ENCODE measurements at regions not wholly inside any gene's neighbourhood (a gene's known extent, or its start where the extent isn't known, plus 50 kb on each side); places are given as distances from the start of the nearest gene placed in this dataset.

DNA sequence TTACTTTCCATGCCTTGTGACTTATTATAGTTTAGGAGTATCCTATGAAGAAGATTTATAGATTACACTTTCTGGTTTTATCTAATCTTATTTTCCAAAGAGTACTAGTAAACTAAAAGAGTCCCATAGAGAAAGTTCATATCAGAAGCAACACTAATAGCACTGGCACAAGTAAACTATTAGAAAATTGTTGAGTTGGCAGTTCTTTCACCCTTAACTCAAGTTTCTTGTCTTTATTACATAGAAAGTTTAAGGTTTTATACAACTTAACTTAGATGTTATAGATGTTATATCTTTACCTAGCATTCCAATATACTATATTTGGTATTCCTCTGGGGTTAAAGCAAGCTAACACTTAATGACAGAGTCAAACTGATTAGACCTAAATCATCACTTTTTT is 437.8 kb upstream of the ARRDC3 start:
- no peak for ATAC-seq
- TF ChIP-seq, protein P1, sequence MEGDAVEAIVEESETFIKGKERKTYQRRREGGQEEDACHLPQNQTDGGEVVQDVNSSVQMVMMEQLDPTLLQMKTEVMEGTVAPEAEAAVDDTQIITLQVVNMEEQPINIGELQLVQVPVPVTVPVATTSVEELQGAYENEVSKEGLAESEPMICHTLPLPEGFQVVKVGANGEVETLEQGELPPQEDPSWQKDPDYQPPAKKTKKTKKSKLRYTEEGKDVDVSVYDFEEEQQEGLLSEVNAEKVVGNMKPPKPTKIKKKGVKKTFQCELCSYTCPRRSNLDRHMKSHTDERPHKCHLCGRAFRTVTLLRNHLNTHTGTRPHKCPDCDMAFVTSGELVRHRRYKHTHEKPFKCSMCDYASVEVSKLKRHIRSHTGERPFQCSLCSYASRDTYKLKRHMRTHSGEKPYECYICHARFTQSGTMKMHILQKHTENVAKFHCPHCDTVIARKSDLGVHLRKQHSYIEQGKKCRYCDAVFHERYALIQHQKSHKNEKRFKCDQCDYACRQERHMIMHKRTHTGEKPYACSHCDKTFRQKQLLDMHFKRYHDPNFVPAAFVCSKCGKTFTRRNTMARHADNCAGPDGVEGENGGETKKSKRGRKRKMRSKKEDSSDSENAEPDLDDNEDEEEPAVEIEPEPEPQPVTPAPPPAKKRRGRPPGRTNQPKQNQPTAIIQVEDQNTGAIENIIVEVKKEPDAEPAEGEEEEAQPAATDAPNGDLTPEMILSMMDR (IDR thresholded peaks at IDR 0.05) = no peak
- intact Hi-C loops (cut with DNase I) = no loop called here
- Histone ChIP-seq H3K27me3 (ENCODE audit: insufficient read depth in 3 of 3, low read length in 2 of 3) (no peaks in the 10 kb centered on the region), H3K4me1 (no peaks in the 10 kb centered on the region), H3K9me3 (no peaks in the 10 kb centered on the region), H3K4me3 (no peak overlapping the region), H3K36me3 (ENCODE audit: insufficient read depth in 1 of 2, low read depth in 1 of 2) (no peaks in the 10 kb centered on the region), H3K27ac (no peak overlapping the region)
- no peak for DNase-seq

DNA sequence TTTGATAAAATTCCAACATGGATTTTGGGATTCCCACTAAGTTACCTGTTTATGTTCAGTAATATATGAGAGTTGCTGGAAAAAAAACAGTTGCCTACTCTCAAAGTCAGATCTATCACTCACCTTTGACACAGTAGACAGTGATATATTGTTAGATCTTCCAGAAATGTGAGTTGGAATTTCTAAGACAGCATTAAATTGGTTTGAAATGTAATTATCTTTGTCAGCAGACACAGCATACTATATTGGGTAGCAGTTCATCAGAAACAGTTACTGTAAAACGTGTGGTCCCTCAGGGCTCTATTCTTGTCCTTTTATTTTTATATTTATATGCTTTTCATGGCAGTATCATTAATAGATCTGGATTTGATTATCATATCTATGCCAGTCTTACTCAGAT is 433.6 kb upstream of the ARRDC3 start:
- H3K4me3 ChIP-seq = no peak overlapping the region
- no peak for DNase-seq
- H3K36me3 ChIP-seq (ENCODE audit: insufficient read depth in 1 of 2, low read depth in 1 of 2) = no peaks in the 10 kb centered on the region
- H3K4me1 ChIP-seq = no peaks in the 10 kb centered on the region
- H3K9me3 ChIP-seq = no peaks in the 10 kb centered on the region
- no peaks in the 10 kb centered on the region for H3K27me3 ChIP-seq (ENCODE audit: insufficient read depth in 3 of 3, low read length in 2 of 3)
- no peak overlapping the region for H3K27ac ChIP-seq
- 10 to 18% (median 15%) methylated on average over 1 of the region's 1 CpG for WGBS, 3 donors
- intact Hi-C loops (cut with DNase I) = no loop called here
- ATAC-seq = no peak
- TF ChIP-seq, protein P1 (IDR thresholded peaks at IDR 0.05) = no peak

DNA sequence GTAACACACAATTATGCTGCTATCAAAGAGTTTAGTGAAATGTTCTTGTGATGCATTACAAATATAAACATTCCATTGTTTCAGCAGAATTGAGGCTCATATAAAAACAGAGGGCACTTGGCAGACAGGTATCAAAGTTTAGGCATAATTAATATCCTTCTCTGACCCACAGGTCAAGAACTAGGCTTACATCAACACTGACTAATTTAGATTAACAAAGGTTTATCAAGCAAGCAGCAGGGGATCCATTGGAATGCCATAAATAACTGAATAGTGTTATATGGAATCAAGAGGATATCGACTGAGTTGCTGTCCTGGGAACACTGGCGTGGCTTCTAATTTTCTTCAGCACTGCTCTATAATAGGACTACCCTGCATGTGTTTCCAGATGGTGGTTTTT is 414.5 kb upstream of the ARRDC3 start:
- no peaks in the 10 kb centered on the region for H3K36me3 ChIP-seq (ENCODE audit: insufficient read depth in 1 of 2, low read depth in 1 of 2)
- ATAC-seq (no peak), DNase-seq (no peak)
- no peaks in the 10 kb centered on the region for H3K27me3 ChIP-seq (ENCODE audit: insufficient read depth in 3 of 3, low read length in 2 of 3)
- WGBS, 3 donors = 28 to 36% (median 33%) methylated on average over 2 of the region's 2 CpGs
- H3K9me3 ChIP-seq = no peaks in the 10 kb centered on the region
- no peak overlapping the region for H3K27ac ChIP-seq
- H3K4me1 ChIP-seq = no peaks in the 10 kb centered on the region
- intact Hi-C loops (cut with DNase I) = no loop called here
- no peak overlapping the region for H3K4me3 ChIP-seq
- TF ChIP-seq, protein P1 (IDR thresholded peaks at IDR 0.05) = no peak

DNA sequence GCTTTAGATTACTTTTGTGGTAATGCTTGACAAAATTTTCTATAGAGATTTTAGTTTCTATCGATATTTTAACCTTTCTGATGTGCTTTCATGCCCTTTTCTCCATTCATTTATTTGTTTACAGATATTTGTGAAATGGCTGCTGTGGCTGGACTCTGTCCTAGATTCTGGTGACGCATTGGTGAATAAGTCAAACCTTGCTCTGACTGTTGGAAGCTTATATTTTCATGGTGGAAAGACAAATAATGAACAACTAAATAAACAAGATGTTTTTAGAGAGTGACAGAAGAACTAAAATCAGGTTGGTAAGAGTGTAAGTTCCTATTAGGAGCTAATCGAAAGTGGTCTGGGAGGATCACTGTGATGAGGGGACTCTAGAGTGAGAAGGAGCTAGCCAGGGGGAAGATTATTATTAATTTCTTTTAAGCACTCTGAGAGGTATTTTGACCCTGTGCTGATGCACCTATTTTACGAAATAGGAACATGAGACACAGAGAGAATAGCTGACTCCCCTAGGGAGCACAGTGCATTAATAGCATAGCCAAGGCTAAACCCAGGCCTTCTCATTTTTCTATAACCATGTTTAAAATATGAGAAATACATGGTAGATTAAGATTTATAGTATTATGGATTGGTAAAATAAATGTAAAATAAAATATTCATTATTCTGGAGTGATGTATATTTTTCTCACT is 411.9 kb upstream of the ARRDC3 start:
- TF ChIP-seq, protein P1 (IDR thresholded peaks at IDR 0.05) = no peak
- H3K4me3 ChIP-seq = no peak overlapping the region
- ATAC-seq (no peak), DNase-seq (no peak)
- intact Hi-C loops (cut with DNase I) = no loop called here
- H3K27me3 ChIP-seq (ENCODE audit: insufficient read depth in 3 of 3, low read length in 2 of 3) = no peaks in the 10 kb centered on the region
- H3K9me3 ChIP-seq = no peaks in the 10 kb centered on the region
- no peaks in the 10 kb centered on the region for H3K4me1 ChIP-seq
- 62 to 75% (median 69%) methylated on average over 4 of the region's 4 CpGs for WGBS, 3 donors
- H3K36me3 ChIP-seq (ENCODE audit: insufficient read depth in 1 of 2, low read depth in 1 of 2) = no peaks in the 10 kb centered on the region
- no peak overlapping the region for H3K27ac ChIP-seq

DNA sequence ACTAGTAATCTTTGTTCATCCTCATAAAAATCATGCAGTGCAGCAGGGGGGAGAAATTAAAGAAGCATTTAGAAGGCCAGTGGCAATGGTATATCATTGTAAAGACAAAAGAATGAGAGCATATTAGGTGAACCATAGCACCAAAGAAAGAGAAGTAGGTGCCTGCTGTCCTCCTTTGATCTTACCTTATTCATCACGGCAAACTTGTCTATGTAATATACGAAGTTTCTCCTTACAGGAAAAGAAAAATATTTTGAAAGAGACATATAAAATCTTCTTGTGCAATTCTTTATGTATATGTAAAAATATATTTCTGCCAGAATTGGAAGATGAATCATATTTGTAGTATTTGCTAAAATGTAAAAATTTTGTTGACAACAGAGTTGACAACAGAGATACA is 411.3 kb upstream of the ARRDC3 start:
- ATAC-seq (no peak), DNase-seq (no peak)
- H3K27ac ChIP-seq = no peak overlapping the region
- H3K27me3 ChIP-seq (ENCODE audit: insufficient read depth in 3 of 3, low read length in 2 of 3) = no peaks in the 10 kb centered on the region
- H3K4me3 ChIP-seq = no peak overlapping the region
- TF ChIP-seq, protein P1 (IDR thresholded peaks at IDR 0.05) = no peak
- H3K36me3 ChIP-seq (ENCODE audit: insufficient read depth in 1 of 2, low read depth in 1 of 2) = no peaks in the 10 kb centered on the region
- no peaks in the 10 kb centered on the region for H3K4me1 ChIP-seq
- intact Hi-C loops (cut with DNase I) = no loop called here
- no peaks in the 10 kb centered on the region for H3K9me3 ChIP-seq
- WGBS, 3 donors = 49 to 65% (median 64%) methylated on average over 2 of the region's 2 CpGs
